AG20443 (cell line): ENCODE measurements at regions not wholly inside any gene's neighbourhood (a gene's known extent, or its start where the extent isn't known, plus 50 kb on each side); places are given as distances from the start of the nearest gene placed in this dataset.
"Not testable (repeated sequence)": the region's sequence is repeated elsewhere in the genome, so short reads cannot be mapped to it uniquely, and the experiment has no call there.

ENCODE experiments used
- DNase-seq: peaks from one replicate; pipeline ENCODE4 v3.0.0; 2012; ENCODE audit warnings: low spot score, mixed read lengths

DNA sequence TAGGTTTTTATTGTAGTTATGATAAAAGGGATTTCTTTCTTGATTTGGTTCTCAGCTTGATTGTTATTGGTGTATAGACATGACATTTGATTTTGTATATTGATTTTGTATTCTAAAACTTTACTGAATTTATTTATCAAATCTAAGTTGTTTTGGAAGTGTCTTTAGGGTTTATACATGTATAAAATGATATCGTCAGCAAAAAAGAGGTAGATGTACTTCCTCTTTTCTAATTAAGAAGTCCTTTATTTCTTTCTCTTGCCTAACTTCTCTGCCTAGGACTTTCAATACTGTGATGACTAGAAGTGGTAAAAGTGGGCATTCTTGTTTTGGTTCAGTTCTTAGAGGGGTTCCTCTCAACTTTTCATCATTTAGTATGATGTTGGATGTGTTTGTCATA, 487.3 kb upstream of the KIF2B start:
- DNase-seq, result no peak

DNA sequence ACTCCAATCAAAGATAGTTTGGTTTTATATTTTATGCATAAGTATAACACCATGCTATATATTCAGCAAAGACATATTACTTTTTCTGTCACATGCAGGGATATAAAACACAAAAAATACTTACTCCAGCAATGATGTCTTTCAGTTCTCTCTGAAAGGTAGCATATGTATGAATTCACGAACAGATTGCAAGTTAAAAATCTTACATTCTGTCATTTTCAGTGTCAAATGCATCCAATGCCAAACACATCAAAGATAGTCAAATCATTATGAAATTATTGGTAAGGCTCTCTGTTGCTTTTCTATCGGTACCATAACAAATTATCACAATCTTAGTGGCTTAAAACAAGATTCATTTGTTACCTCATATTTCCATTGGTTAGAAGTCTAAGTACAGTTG, 492.0 kb upstream of the KIF2B start:
- DNase-seq, result no peak

DNA sequence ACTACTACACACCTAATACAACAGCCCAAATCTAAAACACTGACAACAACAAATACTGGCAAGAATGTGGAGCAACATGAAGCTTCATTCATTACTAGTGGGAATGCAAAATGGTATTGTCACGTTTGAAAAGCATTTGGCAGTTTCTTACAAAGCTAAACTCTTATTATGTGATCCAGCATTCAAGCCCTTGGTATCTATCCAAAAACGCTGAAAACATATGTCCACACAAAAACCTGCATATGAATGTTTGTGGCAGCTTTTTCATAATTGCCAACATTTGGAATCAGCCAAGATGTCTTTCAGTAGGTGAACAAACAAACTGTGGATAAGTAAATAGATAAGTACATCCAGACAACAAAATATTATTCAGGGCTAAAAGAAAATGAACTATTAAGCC, 501.1 kb upstream of the KIF2B start:
- no peak for DNase-seq

DNA sequence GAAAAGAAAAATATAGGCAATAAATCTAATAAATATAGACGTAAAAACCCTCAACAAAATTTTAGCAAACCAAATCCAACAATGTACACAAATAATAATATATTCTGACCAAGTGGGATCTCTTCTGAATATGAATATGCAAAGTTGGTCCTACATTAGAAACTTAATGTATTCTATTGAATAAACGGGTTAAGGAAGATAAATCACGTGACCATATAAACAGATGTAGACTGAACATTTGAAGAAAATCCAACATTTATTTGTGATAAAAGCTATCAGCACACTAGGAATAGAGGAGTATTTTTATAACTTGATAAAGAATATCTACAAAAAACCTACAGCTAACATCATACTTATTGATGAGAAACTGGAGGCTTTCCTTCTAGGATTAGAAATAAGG, 502.8 kb upstream of the KIF2B start:
- no peak for DNase-seq

DNA sequence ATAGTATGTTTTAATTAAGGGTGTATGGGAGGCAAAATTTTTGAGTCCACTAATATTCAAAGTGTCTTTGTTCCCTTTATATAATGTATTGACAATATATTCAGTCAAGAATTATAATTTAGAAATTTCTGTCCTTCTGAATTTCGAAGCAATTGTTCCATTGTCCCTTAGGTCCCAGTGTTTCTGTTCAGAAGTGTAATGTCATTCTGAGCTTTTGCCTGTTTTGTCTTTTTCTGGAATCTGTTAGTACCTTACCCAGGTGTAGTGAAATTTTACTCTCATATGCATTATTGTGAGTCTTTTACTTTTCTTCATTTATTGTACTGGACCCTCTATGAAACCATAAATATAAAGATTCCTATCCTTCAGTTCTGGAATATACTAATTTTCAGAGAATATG, 505.7 kb upstream of the KIF2B start:
- no peak for DNase-seq

DNA sequence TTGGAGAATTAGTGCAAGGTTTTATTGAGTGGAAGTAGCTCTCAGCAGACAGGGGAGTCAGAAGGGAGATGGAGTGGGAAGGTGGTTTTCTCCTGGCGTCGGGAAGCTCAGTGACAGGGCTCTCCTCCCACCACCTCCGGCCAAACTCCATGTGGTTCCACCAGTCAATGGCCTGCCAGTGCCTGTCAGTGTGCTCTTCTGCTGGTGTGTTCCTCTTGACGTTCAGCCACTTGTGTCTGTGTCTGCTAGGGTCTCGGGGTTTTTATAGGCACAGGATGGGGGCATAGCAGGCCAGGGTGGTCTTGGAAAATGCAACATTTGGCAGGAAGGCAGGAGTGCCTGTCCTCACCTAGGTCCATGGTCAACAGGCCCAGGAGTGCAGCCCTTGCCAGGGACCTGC, 506.7 kb upstream of the KIF2B start:
- no peak for DNase-seq

DNA sequence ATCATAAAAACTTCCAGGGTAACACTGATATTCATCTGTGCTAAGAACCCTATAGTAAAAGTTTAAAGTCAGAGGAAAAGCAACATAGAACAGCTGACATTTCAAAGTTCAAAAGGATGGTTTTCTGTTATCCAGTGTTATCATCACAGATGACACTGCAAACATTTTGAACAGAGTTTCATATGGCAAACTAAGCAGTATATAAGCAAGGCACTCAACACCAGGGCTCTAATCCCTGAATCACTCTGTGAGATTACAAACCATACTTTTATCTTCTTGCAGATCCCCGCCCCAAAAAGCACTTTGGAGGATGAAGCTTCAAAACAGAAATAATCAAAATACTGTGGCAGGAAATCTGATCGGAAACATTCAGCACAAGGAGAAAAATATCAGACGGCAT, 508.2 kb upstream of the KIF2B start:
- no peak for DNase-seq

DNA sequence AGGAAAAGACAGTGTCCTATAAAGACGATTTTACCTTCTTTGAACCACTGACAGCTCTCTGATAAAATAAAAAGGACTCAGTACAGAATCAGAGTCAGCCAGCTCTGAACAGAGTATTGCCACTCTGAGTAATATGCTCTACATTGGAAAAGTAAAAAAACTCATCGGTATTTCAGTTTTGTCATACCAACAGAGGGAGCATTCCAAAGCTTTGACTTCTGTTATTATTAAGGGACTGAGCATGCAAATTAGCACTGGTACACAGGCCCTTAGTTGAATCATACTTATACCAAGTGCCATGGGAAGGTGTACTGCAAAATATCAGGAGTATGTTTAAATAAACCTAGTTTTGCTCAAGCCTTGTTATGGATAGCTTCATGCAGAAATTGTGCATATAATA, 509.0 kb upstream of the KIF2B start:
- DNase-seq, result no peak

DNA sequence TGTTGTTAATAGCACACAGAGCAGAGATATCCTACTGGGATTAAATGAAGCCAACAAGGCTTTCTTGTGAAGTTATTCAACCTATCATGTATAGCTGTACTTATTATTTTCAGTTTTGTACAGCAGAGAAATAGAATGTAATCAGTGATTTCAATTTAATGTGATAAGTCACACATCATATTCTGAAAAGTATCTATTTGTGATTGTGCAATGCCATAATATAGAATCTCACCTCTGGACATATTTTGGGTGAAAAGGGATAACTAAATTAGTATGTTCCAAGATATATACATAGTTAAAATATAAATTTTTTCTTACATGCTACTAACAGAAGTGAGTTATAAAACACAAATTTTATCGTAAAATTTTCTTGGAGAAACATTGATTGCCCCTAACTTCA, 544.3 kb upstream of the KIF2B start:
- no peak for DNase-seq

DNA sequence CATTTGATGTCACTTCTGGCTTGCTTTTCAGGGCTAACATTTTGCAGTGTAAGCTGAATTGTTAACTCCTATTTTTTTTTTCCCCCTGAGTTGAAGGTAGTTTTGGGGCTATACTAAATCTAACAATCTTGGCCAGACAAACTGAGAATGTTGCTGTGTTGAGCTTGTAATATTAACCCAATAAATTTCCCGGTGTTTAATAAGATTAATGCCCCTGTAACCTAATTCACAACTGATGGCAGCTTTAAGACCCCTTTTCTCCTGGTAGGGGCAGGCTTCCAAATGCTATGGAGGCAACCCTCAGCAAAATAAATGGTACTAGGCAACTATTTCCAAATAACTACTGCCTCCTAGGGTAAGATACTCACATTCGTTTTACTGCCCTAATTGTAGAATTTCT, 549.6 kb upstream of the KIF2B start:
- DNase-seq, result no peak

DNA sequence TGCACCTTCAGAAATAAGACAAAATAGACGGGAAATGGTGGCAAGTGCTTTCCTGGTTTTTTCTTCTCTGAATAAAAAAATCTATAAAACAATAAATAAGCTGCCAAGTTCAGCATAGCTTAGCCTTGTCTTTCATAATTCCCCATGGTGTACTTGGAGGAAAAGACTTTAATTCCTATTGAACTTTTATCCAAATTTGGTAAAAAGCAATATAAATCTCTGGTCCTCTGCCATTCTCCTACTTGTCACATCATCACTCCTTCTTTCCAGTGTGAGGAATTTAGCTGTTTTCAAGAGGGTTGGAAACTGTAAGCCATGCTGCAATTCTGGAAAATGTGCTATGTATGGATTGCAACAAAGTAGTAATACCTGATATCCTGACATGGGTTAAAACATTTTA, 551.8 kb upstream of the KIF2B start:
- no peak for DNase-seq

DNA sequence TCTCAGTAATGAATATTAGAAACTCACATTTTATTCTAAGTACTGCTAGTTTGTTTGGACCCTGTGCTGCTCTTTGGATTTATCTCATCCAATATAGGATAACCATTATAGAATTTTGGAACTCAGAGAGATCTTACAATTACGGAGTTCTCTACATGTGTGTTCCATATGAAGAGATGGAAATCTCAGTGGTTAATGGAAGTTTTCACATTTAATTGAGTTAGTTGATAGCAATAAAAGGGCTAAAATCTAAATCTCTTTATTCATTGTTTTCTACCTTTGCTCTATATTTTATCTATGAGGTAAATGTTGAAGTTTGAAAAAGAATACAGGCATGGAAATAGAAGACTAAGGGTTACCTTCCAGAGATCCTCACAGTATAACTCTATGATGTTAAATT, 558.0 kb upstream of the KIF2B start:
- no peak for DNase-seq

DNA sequence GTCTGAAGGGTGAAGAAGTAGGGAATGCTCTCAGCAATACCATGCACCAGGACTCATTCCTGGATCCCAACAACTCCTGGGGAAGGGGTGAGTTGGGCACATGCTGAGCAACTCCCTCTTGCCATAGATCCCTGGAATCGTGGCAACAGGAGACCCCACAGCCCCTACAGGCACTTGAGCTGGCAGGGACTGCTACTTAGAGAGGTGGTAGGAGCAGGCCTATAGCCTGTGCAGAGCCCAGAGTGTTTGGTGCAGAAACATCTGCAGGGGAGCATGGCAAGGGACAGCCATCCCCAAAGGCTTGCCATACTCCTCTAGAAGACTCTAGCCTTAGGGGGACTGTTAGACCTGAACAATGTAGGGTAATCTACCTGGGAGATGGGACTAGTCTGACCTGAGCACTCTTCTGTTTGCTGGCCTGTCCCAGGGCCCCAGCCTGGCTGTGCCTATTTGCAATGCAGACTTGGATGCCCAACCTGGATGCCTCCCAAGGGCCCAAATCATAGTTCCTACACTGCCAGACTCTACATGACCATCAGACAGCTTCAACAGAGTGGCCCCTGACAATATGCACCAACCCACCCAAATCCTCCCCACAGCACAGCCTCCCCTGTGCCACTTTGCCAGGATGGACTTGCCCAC, 568.6 kb upstream of the KIF2B start:
- DNase-seq, result no peak

DNA sequence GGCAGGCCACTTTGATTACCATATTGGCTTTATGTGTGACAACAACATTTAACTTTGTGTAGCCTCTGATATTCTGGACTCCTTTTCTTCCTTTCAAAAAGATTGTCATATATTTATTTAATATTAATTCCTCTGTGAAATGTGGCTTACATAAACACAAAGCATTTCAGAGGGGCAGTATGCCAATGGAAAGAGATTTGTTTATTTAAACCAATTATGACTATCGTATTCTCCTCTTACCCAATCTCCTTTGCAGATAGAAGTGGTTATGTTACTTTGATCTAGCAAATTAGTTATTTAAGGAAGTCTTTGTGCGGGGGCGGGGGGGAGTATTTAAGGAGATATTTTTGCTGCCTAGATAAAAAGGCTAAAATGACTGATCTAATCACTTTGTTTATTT, 573.7 kb upstream of the KIF2B start:
- no peak for DNase-seq

DNA sequence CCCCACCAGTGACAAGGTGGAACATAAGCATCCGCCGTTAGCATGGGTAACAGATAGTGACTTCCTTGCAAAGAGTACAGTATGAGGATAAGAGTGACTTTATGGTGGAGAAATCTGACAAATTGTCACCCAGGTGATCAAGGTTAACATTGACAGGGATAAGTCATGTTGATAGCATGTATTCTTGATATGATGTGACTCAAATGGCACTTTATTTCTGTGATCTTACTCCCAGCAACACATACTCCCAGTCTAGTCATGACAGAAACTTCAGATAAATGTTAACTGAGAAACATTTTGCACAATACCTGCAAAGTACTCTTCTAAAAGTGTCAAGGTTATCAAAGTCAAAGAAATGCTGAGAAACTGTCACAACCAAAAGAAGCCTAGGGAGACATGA, 588.6 kb upstream of the KIF2B start:
- DNase-seq, result no peak

DNA sequence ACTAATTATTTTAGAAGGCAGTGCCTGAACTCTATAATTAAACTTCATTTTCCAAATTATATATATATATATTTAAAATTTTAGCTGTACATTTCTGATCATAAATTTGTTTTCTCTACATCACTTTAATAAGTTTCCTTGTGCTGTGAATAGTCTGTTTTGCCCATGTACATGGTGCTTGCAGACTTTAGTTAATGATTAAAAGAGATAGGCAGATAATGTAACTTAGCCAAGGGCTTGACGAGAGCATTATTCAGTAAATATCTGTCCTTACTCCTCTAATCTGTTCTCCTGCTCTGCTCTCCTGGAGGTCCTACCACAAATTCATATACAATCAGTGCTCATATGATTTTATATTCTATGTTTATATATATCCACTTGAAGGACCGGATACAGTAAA, 595.2 kb upstream of the KIF2B start:
- no peak for DNase-seq

DNA sequence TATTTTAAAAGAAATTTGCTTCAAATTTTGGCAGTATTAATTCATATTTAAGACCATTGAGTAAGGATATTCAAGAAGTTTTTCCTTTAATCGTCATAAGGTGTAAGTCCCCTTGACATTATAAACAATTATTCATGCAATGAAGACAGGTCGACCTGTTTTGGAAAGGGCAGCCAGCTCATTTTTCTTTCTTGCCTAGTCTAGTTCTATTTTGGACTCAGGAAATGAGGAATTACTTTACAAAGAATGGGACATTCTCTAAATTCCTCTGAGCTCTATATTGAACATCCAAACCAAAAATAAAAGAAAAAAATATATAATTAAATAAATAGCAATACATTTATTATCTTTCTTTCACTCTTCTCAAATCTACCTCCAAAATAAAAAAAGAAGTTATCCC, 595.6 kb upstream of the KIF2B start:
- no peak for DNase-seq

DNA sequence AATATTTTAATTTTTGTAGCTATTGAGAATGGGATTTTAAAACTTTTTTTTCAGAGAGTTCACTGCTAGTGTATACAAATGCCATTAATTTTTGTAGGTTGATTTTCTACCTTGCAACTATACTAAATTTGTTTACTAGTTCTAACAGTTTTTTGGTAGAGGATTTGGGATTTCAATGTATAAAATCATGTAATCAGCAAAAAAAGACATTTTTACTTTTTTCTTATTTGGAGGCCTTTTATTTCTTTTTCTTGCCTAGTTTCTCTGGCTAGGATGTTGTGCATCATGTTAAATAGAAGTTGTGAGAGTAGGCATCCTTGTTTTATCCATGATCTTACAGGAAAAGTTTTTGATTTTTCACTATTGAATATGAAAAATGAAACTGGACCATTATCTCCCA, 602.9 kb upstream of the KIF2B start:
- DNase-seq, result no peak

DNA sequence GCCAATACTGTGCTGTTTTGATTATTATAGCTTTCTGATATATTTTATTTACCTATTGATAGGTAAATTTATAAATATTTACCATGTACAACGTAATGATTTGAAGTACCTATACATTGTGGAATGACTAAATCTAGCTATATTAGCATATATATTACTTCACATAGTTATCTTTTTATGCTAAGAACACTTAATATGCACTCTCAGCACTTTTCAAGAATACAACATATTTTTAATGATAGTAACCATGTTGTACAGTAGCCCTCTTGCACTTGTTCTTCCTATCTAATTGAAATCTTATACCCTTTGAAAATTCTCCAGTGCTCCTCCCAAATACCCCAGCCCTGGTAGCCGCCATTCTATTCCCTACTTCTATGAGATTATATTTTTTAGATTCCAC, 604.0 kb upstream of the KIF2B start:
- DNase-seq, result no peak

DNA sequence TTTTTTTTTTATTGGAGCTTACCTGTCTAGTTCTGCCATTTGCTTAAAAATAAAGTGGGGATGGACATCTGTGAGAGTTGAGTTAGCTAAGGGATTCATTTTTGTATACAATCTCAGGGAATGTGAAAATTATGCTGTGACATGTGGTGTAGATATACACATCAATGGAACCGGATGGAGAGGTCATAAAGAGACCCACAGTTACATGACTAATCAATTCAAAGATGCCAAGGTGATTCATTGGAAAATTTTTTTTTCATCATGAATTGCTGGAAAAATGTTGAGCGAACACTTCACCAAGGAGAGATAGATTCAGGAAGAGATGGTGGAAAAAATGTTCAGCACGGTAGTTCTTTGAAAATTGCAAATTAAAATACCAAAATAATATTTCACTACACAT, 605.4 kb upstream of the KIF2B start:
- DNase-seq, result no peak

DNA sequence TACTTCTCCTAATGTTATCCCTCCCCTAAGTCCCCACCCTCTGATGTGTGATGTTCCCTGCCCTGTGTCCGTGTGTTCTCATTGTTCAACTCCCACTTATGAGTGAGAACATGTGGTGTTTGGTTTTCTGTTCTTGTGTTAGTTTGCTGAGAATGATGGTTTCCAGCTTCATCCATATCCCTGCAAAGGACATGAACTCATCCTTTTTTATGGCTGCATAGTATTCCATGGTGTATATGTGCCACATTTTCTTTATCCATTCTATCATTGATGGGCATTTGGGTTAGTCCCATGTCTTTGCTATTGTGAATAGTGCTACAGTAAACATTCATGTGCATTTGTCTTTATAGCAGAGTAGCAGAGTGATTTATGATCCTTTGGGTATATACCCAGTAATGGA, 613.8 kb upstream of the KIF2B start:
- DNase-seq, result not testable (repeated sequence)

DNA sequence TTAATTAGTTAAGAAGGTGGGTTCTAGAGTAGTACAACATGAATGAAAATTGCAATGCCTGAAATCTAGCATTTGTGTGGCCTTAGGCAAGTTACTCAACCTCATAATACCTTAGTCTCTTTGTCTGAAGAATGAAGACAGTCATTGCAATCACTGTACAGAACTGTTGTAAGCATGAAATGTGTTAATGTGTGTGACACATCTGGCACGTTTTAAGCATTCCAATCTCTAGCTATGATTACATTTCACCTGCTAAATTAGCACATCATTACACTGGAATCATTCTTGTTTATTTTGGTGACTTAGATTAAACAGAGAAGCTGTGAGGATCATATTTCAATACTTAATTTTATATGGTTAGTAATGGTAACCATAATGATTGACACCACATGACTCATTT, 629.7 kb upstream of the KIF2B start:
- DNase-seq, result no peak

DNA sequence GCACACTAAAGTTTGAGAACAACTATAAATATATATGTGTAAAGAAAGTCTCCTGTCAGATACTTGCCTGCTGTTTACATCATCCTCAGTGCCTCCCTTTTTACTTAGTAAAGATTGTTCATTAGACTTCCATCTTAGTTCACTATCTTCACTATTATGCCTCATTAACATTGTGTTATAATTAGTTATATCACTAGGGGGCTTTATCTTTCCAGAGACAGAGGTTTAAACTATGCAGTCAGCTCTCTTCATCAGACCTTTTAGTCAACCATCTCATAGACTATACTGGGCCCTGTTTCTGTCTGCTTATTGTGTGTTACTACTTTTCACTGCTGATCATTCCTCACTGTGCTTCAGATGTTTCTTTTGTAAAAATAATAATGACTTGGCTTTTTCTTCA, 630.8 kb upstream of the KIF2B start:
- no peak for DNase-seq

DNA sequence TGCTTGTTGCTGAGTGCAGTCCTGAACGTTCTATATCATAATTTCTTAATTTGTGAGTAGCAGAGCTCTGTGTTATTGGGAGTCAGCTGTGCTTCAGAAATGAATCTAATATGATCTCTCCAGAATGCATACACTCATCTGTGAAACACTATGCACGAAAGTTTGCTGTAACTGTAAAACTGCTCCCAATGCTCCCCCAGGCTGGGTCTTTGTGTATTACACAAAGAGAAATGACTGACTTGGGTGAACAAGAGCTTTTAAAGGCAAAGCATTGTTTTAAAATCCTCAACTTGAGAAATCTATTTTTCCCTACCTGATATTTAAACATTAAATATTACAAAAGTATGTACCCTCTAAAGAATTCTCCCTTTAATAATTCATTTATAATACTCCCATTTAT, 636.7 kb upstream of the KIF2B start:
- no peak for DNase-seq

DNA sequence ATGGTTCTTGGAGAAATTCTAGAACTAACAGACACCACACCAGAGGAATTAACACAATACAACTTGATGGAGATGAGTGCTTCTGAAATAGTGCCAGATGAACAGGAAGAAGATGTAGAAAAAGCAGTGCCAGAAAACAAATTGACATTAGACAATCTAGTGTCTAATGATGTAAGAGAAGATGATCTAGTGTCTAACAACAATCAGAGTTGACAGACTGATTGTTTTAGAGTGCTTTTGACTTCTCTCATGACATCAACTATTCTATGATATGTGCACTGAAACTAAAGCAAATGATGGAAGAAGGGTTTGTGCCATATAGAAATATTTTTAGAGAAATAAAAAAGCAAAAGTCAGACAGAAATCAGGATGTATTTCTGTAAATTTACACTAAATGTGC, 646.1 kb upstream of the KIF2B start:
- no peak for DNase-seq
